ENCODE measurements at regions not wholly inside any gene's neighbourhood (a gene's known extent, or its start where the extent isn't known, plus 50 kb on each side); places are given as distances from the start of the nearest gene placed in this dataset.

DNA sequence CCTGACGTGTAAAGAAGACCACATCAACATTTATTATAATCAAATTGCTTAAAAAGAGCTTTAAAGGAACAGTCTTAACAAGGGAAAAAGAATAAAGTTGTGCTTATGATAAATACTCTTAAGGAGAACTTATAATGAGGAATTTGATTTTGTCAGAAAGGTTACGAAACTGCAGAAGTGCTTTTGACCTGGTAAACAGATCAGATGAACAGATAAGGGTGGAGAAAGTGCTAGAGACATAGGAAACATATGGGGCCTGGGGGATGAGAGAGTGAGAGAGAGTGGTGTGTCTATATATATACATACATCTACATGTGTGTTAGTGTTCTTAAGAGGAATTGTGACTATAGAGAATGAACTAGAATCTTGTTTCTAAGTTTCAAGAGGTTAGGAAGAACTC, 186.2 kb upstream of the GJE1 start:
- TF ChIP-seq, protein P1, sequence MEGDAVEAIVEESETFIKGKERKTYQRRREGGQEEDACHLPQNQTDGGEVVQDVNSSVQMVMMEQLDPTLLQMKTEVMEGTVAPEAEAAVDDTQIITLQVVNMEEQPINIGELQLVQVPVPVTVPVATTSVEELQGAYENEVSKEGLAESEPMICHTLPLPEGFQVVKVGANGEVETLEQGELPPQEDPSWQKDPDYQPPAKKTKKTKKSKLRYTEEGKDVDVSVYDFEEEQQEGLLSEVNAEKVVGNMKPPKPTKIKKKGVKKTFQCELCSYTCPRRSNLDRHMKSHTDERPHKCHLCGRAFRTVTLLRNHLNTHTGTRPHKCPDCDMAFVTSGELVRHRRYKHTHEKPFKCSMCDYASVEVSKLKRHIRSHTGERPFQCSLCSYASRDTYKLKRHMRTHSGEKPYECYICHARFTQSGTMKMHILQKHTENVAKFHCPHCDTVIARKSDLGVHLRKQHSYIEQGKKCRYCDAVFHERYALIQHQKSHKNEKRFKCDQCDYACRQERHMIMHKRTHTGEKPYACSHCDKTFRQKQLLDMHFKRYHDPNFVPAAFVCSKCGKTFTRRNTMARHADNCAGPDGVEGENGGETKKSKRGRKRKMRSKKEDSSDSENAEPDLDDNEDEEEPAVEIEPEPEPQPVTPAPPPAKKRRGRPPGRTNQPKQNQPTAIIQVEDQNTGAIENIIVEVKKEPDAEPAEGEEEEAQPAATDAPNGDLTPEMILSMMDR (IDR thresholded peaks at IDR 0.05), result no peak
- TF ChIP-seq POLR2A (IDR thresholded peaks at IDR 0.05), result no peak
